GM18861 (cell line): ENCODE measurements at regions not wholly inside any gene's neighbourhood (a gene's known extent, or its start where the extent isn't known, plus 50 kb on each side); places are given as distances from the start of the nearest gene placed in this dataset.
"Not testable (repeated sequence)": the region's sequence is repeated elsewhere in the genome, so short reads cannot be mapped to it uniquely, and the experiment has no call there.

Source experiments
- ATAC-seq: cut with Tn5 transposase; IDR thresholded peaks from one replicate; pipeline ENCODE4 v1.9.1; 2021; ENCODE audit not compliant: unreplicated experiment

GRCh38 chr15:95119041-95119610 is 887.8 kb downstream of the MCTP2 start:
- no peak for ATAC-seq

- ATAC-seq, result no peak
Observed at GRCh38 chr15:95120595-95120994, 889.2 kb downstream of the MCTP2 start.

DNA sequence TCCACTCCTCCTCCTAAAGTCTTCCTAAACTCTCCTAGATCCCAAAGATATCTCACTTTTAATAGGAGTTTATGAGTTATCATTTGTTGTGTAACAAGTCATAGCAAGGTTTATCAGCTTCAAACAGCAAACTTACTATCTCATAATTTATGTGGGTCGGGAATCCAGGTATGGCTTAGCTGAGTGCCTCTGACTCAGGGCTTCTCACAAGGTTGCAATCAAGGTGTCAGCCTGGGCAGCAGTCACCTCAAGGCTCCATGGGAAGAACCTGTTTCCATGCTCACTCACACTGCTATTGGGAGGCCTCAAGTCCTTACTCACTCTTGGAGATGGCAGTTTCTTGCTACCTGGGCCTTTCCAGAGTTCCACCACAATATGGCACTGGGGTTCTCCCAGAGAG is 889.8 kb downstream of the MCTP2 start:
- no peak for ATAC-seq

GRCh38 chr15:95125803-95126202 is 894.4 kb downstream of the MCTP2 start:
- ATAC-seq, result no peak

DNA sequence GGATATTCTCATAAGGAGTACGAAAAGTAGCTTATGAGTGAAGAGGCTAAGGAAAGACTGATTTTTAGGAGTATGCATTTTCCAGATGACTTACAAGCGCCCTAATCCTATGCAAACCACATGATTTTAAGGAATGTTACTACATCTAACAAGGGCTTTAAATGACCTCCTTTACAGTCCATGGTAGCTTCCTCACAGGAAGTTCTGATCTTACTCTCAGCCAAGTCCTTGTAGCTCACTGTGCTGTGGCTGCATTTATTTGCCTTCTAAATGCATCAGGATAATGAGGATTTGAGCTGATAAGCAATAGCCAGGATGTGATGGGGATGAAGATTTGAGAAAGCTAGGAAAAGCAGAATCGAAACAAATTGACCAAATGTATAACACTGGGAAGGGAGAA is 896.0 kb downstream of the MCTP2 start:
- ATAC-seq, result no peak

- ATAC-seq, result no peak
Observed at GRCh38 chr15:95129574-95129973, 898.2 kb downstream of the MCTP2 start.

DNA sequence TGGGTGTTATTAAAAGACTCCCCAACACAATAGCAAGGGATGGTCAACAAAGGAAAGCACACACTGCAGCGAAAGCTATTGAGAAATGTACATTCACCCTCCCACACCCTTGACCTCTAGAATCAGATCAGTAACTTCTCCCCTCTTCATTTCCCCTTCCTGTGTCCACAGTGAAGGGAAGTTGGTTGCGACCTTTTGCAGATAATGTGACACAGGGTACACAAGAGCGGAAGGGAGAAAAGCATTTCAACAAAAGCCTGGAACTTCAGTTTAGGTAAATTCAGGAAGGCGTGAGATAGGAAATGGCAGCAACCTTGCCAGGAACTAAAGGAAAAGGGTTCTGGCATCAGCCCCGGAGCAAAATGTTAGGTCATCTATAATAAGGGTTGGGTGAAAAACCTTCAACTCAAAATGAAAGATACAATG is 899.8 kb downstream of the MCTP2 start:
- ATAC-seq, result no peak

- no peak for ATAC-seq
Observed at GRCh38 chr15:95132774-95133173, 901.4 kb downstream of the MCTP2 start.

GRCh38 chr15:95134431-95135110 is 903.2 kb downstream of the MCTP2 start:
- ATAC-seq, result no peak

DNA sequence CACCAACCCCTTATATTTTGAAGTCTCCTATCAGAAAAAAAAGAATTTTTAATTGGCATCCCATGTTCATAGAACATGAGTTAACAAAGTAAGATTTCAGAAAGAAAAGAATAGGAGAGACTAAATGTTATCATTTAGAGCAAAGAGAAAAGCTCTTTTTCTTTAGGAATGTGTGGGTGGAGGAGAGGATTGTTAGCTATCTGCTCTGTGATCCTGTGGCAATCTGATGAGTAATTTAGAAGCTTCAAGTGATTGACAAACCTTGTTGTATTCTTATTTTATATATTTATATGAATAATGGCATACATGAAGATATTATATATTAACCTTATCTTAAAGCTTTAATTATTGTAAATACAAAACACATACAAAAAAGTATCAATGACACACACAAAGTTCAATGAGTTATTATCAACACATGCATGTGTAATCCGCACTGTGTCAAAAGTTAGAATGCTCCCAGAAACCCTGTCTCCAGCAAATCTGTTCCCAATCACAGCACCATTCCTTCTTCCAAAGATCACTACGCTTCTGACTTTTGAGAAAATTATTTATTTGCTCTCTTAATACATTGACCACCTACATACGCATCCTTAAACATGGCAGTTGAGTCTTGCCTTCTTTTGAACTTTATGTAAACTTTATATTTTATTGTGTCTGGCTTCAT is 907.4 kb downstream of the MCTP2 start:
- no peak for ATAC-seq

DNA sequence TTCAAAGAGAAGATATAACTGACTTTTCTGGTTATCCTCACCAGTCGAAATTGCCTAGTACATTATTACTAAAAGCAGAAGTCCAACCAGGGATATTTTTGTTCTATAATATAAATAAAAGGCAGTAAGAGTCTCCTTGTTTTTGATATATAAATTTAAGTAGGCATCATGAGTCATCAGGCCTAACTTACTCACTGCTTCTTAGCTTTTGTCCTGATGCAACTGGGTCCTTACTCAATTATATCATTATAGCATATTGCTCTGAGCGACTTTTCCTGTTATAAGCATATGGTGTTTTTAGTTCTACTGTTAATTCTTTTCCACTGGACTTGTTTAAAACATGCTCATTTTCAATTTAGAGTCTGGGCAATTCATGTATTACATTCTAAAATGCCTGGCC is 910.1 kb downstream of the MCTP2 start:
- ATAC-seq, result no peak

GRCh38 chr15:95142531-95142930 is 911.2 kb downstream of the MCTP2 start:
- ATAC-seq, result no peak

DNA sequence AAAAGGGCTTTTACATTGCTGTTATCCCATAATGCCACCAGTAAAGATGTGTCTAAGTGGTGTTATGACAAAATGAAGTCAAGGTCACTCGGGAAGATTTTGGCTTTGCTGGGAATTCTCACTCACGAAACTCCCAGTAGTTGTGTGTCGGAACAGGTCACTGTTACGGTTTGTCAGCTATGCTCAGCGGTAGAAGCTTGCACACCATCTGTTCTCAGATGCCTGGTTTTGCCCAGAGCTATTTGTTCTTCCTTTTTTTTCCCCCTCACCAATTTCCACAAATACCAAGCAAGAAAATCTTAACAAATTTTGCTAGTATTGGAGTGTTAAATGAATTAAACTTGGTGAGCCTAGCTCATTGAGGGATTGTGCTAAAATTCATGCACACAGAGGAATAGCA is 915.1 kb downstream of the MCTP2 start:
- no peak for ATAC-seq

DNA sequence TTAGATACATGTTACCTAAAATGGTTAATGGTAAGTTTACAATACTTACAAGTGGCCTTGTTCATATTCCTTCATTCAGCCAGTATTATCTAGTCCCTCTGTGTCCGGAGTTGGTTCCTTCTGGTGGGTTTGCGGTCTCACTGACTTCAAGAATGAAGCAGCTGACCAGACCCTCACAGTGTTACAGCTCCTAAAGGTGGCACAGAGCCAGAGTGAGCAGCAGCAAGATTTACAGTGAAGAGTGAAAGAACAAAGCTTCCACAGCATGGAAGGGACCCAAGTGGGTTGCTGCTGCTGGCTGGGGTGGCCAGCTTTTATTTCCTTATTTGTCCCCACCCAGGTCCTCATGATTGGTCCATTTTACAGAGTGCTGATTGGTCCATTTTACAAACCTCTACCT is 916.8 kb downstream of the MCTP2 start:
- no peak for ATAC-seq

- no peak for ATAC-seq
Observed at GRCh38 chr15:95149036-95149435, 917.7 kb downstream of the MCTP2 start.

DNA sequence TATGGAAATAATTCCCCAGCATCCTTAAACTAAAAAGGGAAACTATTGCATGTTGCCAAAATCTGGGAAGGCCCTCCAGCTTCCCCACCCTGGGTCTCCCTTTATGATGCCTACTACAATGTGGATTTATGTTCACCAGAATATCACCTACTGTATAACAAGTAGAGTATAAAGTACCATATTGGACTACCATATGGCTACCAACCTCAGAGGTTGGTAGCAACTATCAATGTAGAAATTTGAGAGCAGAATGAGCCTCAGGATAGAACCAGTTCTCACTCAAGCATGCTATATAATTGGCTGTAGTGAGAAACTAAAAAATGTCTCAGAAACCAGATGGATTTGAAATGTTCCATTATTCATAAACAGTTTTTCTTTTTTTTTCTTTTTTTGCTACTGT is 918.4 kb downstream of the MCTP2 start:
- ATAC-seq, result no peak

DNA sequence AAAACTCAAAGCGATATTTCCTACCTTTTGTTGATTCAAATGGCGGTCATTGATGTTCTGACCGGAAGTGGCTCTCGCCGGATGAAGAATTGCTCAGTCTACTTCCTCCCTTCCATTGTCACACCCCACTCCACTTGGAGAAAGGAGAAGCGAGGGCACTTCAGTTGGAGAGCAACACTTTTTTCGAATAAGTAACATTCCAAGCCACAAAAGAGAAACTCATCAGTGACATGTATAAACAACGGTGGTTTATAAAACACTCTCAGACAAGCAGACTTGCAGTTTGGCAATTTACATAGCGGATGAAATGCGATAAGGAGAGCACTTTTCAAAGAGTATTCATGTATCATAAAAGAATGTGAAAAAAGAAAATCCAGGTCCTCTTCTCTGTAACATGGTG is 919.1 kb downstream of the MCTP2 start:
- no peak for ATAC-seq

GRCh38 chr15:95152741-95153140 is 921.4 kb downstream of the MCTP2 start:
- no peak for ATAC-seq

DNA sequence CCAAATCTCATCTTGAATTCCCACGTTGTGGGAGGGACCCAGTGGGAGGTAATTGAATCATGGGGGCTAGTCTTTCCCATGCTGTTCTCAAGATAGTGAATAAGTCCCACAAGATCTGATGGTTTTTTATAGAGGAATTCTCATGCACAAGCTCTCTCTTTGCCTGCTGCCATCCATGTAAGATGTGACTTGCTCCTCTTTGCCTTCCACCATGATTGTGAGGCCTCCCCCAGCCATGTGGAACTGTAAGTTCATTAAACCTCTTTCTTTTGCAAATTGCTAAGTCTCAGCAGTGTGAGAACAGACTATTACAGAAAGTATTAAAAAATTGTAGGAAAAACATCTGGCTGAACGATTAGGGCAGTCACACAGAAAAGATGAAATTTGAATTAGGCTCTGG is 921.8 kb downstream of the MCTP2 start:
- not testable (repeated sequence) for ATAC-seq

- ATAC-seq, result no peak
Observed at GRCh38 chr15:95160316-95160715, 929.0 kb downstream of the MCTP2 start.

GRCh38 chr15:95162069-95162468 is 930.7 kb downstream of the MCTP2 start:
- no peak for ATAC-seq

DNA sequence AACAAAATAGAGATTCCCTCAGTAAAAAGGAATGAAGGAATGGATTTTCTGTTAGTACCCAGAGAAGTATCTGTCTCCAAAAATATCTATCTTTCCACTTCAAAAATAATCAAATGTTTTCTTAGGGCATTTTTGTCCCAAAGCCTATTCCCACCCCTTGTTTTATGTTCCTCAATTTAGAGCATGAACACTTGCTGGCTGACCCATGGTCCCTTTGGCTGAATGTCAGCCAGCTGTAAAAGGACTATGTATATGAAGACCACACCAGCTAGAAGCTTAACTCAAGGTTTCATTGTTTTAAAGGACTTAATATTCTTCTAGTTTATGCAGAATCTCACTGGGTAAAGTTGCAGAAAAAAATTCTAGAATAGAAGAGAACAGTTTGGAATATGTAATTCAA is 931.2 kb downstream of the MCTP2 start:
- no peak for ATAC-seq
